ENCODE measurements at regions not wholly inside any gene's neighbourhood (a gene's known extent, or its start where the extent isn't known, plus 50 kb on each side); places are given as distances from the start of the nearest gene placed in this dataset.

- no peak overlapping the region for H3K27ac ChIP-seq
- no peak overlapping the region for H3K4me3 ChIP-seq
- 84 to 90% methylated on average over 3 of the region's 3 CpGs for WGBS, 2 donors
- DNase-seq = no peak
- H3K4me1 ChIP-seq = no peaks in the 10 kb centered on the region
- intact Hi-C loops (cut with DNase I) = no loop called here
- H3K27me3 ChIP-seq = no peaks in the 10 kb centered on the region
- no peaks in the 10 kb centered on the region for H3K9me3 ChIP-seq
- no peak for TF ChIP-seq POLR2A (IDR thresholded peaks at IDR 0.05)
- no peak for TF ChIP-seq EP300 (IDR thresholded peaks at IDR 0.05)
- no peak for TF ChIP-seq CTCF (IDR thresholded peaks at IDR 0.05)
- TF ChIP-seq POLR2AphosphoS5 (IDR thresholded peaks at IDR 0.05) = no peak
- H3K36me3 ChIP-seq = no peaks in the 10 kb centered on the region
These were observed 715.1 kb downstream of the SLITRK1 start for GRCh38 chr13:83167203-83167602.

DNA sequence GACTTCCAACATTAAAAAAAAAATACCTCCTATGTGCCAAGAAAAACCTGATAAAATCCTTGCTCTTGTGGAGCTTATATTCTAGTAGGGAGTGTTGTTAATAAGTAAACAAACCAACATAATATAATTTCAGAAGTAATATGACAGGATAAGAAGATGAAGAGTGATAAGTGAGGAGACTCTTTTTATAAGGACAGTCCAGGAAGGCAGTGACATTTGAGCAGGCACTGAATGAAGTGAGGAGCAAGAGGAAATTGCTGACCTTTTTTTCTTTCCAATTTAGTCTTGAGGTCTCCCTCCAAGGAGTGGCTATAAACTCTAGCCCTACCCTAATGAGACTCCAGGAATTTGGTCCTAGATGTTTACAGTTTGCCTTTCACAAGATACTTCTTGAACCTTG lies 715.7 kb downstream of the SLITRK1 start:
- Histone ChIP-seq H3K9me3 (no peaks in the 10 kb centered on the region), H3K4me1 (no peaks in the 10 kb centered on the region), H3K27me3 (no peaks in the 10 kb centered on the region), H3K4me3 (no peak overlapping the region), H3K36me3 (no peaks in the 10 kb centered on the region), H3K27ac (no peak overlapping the region)
- DNase-seq = no peak
- no peak for TF ChIP-seq POLR2AphosphoS5 (IDR thresholded peaks at IDR 0.05)
- no peak for TF ChIP-seq POLR2A (IDR thresholded peaks at IDR 0.05)
- no peak for TF ChIP-seq EP300 (IDR thresholded peaks at IDR 0.05)
- TF ChIP-seq CTCF (IDR thresholded peaks at IDR 0.05) = no peak
- intact Hi-C loops (cut with DNase I) = no loop called here

- no peak overlapping the region for H3K27ac ChIP-seq
- 42 to 46% methylated on average over 2 of the region's 2 CpGs for WGBS, 2 donors
- no peak for DNase-seq
- intact Hi-C loops (cut with DNase I) = no loop called here
- H3K9me3 ChIP-seq = no peaks in the 10 kb centered on the region
- H3K4me1 ChIP-seq = no peaks in the 10 kb centered on the region
- no peaks in the 10 kb centered on the region for H3K27me3 ChIP-seq
- no peak for TF ChIP-seq POLR2AphosphoS5 (IDR thresholded peaks at IDR 0.05)
- no peak for TF ChIP-seq POLR2A (IDR thresholded peaks at IDR 0.05)
- no peak for TF ChIP-seq EP300 (IDR thresholded peaks at IDR 0.05)
- no peak for TF ChIP-seq CTCF (IDR thresholded peaks at IDR 0.05)
- H3K4me3 ChIP-seq = no peak overlapping the region
- no peaks in the 10 kb centered on the region for H3K36me3 ChIP-seq
These were observed 719.8 kb downstream of the SLITRK1 start for GRCh38 chr13:83162493-83162892.

GRCh38 chr13:83153848-83154247 lies 728.4 kb downstream of the SLITRK1 start:
- H3K27me3 ChIP-seq = no peaks in the 10 kb centered on the region
- WGBS, 2 donors = 42 to 62% methylated on average over 2 of the region's 2 CpGs
- H3K4me3 ChIP-seq = no peak overlapping the region
- H3K27ac ChIP-seq = no peak overlapping the region
- H3K36me3 ChIP-seq = no peaks in the 10 kb centered on the region
- H3K9me3 ChIP-seq = no peaks in the 10 kb centered on the region
- TF ChIP-seq POLR2A (IDR thresholded peaks at IDR 0.05) (no peak), POLR2AphosphoS5 (IDR thresholded peaks at IDR 0.05) (no peak), CTCF (IDR thresholded peaks at IDR 0.05) (no peak), EP300 (IDR thresholded peaks at IDR 0.05) (no peak)
- intact Hi-C loops (cut with DNase I) = no loop called here
- no peaks in the 10 kb centered on the region for H3K4me1 ChIP-seq
- DNase-seq = no peak

DNA sequence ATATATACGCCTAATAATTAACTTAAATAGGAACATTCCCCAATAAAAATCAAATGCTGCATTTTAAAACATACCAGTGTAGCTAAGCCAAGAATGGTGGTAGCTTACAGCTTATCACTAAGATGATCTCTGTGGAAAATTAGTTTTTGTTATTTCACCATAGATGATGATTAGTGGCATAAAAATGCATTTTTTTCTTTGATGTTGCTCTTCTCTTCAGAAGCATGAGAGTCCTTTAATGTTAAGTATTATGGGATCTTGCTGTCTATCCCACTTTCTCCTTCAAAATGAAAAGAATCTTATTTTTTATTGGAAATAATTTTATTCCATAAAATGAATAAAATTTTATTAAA lies 731.0 kb downstream of the SLITRK1 start:
- DNase-seq = no peak
- Histone ChIP-seq H3K9me3 (no peaks in the 10 kb centered on the region), H3K36me3 (no peaks in the 10 kb centered on the region), H3K27ac (no peak overlapping the region), H3K4me1 (no peaks in the 10 kb centered on the region), H3K27me3 (no peaks in the 10 kb centered on the region), H3K4me3 (no peak overlapping the region)
- intact Hi-C loops (cut with DNase I) = no loop called here
- 95 to 98% methylated on average over 1 of the region's 1 CpG for WGBS, 2 donors
- TF ChIP-seq POLR2A (IDR thresholded peaks at IDR 0.05) = no peak
- no peak for TF ChIP-seq EP300 (IDR thresholded peaks at IDR 0.05)
- TF ChIP-seq POLR2AphosphoS5 (IDR thresholded peaks at IDR 0.05) = no peak
- TF ChIP-seq CTCF (IDR thresholded peaks at IDR 0.05) = no peak

Measured in sigmoid colon (tissue), 6 donors.